ENCODE measurements at regions not wholly inside any gene's neighbourhood (a gene's known extent, or its start where the extent isn't known, plus 50 kb on each side); places are given as distances from the start of the nearest gene placed in this dataset.

DNA sequence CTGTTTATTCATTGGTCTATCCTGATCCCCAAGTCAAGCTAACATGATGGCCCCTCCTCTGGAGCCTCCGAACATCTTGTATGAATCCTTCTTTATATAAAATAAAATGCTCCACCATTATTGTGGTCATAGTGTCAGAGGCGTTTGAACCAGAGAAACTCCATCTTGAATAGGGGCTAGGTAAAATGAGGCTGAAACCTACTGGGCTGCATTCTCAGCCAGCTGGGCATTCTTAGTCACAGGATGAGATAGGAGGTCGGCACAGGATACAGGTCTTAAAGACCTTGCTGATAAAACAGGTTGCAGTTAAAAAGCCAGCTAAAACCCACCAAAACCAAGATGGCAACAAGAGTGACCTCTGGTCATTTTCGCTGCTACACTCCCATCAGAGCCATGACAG lies 905.8 kb upstream of the AUTS2 start:
- no peaks in the 10 kb centered on the region for H3K36me3 ChIP-seq

GRCh38 chr7:68694656-68695055 lies 903.6 kb upstream of the AUTS2 start:
- Histone ChIP-seq H3K36me3 (no peaks in the 10 kb centered on the region), H3K4me3 (no peak overlapping the region), H3K27ac (no peak overlapping the region), H3K9me3 (no peaks in the 10 kb centered on the region), H3K4me1 (ENCODE audit: insufficient read depth) (no peaks in the 10 kb centered on the region), H3K27me3 (no peaks in the 10 kb centered on the region)
- TF ChIP-seq CTCF (IDR thresholded peaks at IDR 0.05) (no peak), EP300 (IDR thresholded peaks at IDR 0.05) (no peak), POLR2A (IDR thresholded peaks at IDR 0.05) (no peak)
- WGBS, 3 donors = 45 to 70% (median 49%) methylated on average over 1 of the region's 1 CpG
- intact Hi-C loops (cut with DNase I) = no loop called here
- no peak for DNase-seq

More for the DNA sequence above, 905.8 kb upstream of the AUTS2 start:
- H3K4me3 ChIP-seq = no peak overlapping the region
- no peak overlapping the region for H3K27ac ChIP-seq
- intact Hi-C loops (cut with DNase I) = no loop called here
- H3K9me3 ChIP-seq = no peaks in the 10 kb centered on the region
- 89 to 93% (median 90%) methylated on average over 4 of the region's 4 CpGs for WGBS, 3 donors
- H3K4me1 ChIP-seq (ENCODE audit: insufficient read depth) = no peaks in the 10 kb centered on the region
- H3K27me3 ChIP-seq = no peaks in the 10 kb centered on the region
- DNase-seq = no peak
- TF ChIP-seq EP300 (IDR thresholded peaks at IDR 0.05) = no peak
- no peak for TF ChIP-seq CTCF (IDR thresholded peaks at IDR 0.05)
- no peak for TF ChIP-seq POLR2A (IDR thresholded peaks at IDR 0.05)

DNA sequence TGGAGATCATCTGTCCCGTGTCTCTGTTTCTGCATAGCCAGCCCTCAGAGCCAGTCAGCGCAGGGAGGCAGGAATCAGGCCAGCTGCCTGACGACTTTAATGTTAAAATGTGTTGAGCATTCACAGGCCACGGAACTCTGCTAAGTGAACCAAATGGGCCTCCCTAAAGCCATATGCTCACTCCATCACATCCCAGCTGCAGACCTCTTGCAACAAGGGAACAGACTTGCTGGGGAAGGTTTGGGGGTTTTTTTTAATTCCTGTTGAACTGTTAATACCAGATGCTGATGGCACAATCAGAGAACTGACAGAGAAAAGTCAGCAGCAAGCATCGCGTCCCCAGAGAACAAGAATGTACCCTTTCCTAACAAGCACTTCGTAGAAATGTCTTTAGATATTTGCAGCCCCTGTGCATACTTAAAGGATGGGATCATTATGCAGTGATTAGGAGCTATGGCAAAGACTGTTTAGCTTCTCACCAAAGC lies 900.4 kb upstream of the AUTS2 start:
- Histone ChIP-seq H3K27ac (no peak overlapping the region), H3K9me3 (no peaks in the 10 kb centered on the region), H3K4me3 (no peak overlapping the region), H3K4me1 (ENCODE audit: insufficient read depth) (no peaks in the 10 kb centered on the region), H3K36me3 (no peaks in the 10 kb centered on the region), H3K27me3 (no peaks in the 10 kb centered on the region)
- WGBS, 3 donors = 65 to 77% (median 67%) methylated on average over 7 of the region's 7 CpGs
- TF ChIP-seq CTCF (IDR thresholded peaks at IDR 0.05) (no peak), POLR2A (IDR thresholded peaks at IDR 0.05) (no peak), EP300 (IDR thresholded peaks at IDR 0.05) (no peak)
- no peak for DNase-seq
- intact Hi-C loops (cut with DNase I) = no loop called here

- Histone ChIP-seq H3K36me3 (no peaks in the 10 kb centered on the region), H3K27ac (no peak overlapping the region), H3K27me3 (no peaks in the 10 kb centered on the region), H3K4me1 (ENCODE audit: insufficient read depth) (no peaks in the 10 kb centered on the region), H3K4me3 (no peak overlapping the region), H3K9me3 (no peaks in the 10 kb centered on the region)
- TF ChIP-seq EP300 (IDR thresholded peaks at IDR 0.05) (no peak), CTCF (IDR thresholded peaks at IDR 0.05) (no peak)
- 54 to 68% (median 66%) methylated on average over 6 of the region's 6 CpGs for WGBS, 3 donors
- DNase-seq = no peak
- intact Hi-C loops (cut with DNase I) = no loop called here
Measured at GRCh38 chr7:68699090-68699711, 899.1 kb upstream of the AUTS2 start.

Data from ovary (tissue), 7 donors.